GM18909 (cell line): ENCODE measurements at regions not wholly inside any gene's neighbourhood (a gene's known extent, or its start where the extent isn't known, plus 50 kb on each side); places are given as distances from the start of the nearest gene placed in this dataset.

ENCODE experiments used
- ATAC-seq: cut with Tn5 transposase; IDR thresholded peaks from one replicate; pipeline ENCODE4 v1.9.1; 2021; ENCODE audit warnings: mild to moderate bottlenecking; ENCODE audit not compliant: unreplicated experiment, poor library complexity

DNA sequence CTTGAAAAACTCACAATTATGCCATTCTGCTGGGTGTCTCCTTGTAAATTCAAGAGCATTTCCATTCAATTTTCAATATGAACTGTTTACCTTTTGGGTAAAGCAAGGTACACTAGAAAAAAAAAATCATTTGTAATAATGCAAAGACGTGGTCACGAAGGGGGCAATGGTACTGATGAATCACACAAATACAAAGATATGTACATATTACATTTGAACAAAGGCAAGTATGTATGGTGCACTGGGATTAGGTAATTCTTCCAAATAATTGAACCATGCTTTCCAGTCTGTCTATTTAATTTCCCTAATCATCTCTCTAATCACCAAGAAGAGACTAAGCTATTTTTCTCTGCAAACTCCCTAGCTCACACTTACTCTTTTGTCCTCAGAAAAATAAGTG, 63.4 kb upstream of the RNF38 start:
- no peak for ATAC-seq

DNA sequence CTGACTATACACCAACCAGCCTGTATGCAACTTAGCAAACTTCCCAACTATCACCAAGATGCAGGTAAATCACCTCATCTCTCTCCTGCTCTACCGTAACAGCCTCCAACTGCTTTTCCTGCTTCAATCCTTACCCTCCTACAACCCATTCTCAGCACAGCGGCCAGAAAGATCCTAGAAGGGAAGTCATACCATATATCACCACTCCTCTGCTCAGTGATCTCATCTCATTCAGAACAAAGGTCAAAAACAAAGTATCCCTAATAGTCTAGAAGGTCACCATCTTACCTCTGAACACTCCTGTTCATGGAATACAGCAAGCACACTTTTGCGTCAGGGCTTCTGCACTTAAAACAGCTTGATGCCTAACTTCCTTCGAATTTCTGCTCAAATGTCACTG, 62.2 kb upstream of the RNF38 start:
- ATAC-seq: no peak

DNA sequence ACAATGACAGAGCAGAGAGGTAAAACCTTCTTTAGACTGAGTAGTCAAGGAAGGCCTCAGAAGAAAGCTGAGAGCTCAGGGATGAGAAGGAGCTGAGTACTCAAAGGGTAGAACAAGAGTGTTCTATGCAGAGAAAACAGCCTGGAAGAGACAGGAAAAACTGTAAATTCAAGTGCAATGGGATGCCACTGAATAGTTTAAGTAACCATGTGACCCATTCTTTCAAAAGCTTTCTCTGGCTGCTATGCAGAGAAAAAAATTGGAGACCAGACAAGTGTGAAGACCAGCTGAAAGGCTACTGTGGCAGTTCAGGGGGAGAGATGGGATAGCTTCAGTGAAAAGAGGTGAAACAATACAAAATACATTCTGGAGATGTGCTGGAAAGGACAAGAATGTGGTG, 61.3 kb upstream of the RNF38 start:
- ATAC-seq: no peak

DNA sequence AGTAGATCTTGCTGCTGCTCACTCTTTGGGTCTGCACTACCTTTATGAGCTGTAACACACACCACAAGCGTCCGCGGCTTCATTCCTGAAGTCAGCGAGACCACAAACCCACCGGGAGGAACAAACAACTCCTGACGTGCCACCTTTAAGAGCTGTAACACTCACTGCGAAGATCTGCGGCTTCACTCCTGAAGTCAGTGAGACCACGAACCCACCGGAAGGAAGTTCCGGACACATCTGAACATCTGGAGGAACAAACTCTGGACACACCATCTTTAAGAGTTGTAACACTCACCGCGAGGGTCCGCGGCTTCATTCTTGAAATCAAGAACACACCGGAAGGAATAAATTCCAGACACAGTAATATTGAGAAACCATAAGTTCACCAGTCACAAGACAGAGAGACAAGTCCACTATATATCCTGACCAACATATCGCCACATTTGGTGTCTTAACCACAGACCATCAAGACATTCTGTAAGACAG, 58.4 kb upstream of the RNF38 start:
- peak; percentile 72 for ATAC-seq

DNA sequence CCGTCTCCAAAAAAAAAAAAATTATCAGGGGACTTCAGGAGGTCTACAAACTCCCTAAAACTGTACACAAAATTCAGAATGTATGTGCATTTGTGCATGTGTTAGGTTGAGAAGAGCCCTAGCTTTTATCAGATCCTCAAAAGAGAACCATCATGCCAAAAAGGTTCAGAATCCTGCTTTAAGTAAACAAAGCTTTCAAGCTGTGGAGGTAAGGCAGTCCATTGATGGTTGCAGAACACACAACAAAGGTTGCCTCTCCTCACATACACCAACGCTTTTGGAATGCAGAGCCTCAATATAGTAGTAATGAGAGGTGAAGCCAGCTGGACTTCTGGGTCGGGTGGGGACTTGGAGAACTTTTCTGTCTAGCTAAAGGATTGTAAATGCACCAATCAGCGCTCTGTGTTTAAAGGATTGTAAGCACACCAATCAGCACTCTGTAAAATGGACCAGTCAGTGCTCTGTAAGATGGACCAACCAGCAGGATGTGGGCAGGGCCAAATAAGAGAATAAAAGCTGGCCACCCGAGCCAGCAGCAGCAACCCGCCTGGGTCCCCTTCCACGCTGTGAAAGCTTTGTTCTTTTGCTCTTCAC, 57.9 kb upstream of the RNF38 start:
- ATAC-seq: no peak

GRCh38 chr9:36456480-36457065, 56.5 kb upstream of the RNF38 start:
- no peak for ATAC-seq

- no peak for ATAC-seq
These were observed 51.9 kb upstream of the RNF38 start for GRCh38 chr9:36451949-36452348.

DNA sequence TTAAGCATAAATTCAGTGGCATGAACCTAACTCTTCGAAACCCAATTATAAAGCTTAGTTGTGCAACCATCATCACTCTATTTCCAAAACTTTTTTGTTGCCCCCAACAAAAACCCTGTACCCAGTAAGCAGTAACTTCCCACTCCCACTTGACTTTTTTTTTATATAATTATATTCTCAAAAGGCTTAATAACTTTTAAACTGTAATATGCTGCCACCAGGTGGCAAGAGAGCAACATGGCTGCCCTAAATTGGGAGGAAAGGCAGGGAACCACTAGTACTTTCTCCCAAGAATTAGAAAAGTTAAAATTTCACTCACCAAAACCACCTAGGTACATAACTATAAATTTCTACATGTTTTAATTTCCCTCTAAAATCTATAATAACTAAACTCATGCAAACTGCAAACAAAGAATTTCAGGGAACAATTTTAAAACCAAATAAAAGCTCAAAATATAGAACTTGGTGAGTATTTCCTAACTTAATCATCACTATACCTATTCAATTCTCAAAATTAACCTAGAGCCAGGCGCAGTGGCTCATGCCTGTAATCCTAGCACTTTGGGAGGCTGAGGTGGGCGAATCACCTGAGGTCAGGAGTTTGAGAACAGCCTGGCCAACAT, 50.2 kb upstream of the RNF38 start:
- ATAC-seq: no peak
